Activated CD4-positive, alpha-beta T cell treated with anti-CD3 and anti-CD28 coated beads for 48 hours (primary cell): ENCODE measurements at regions not wholly inside any gene's neighbourhood (a gene's known extent, or its start where the extent isn't known, plus 50 kb on each side); places are given as distances from the start of the nearest gene placed in this dataset.
"Not testable (repeated sequence)": the region's sequence is repeated elsewhere in the genome, so short reads cannot be mapped to it uniquely, and the experiment has no call there.

Experiments
- DNase-seq: peaks from one replicate; pipeline ENCODE4 v3.0.0-alpha.2; 2020

GRCh38 chr13:112198396-112199010, 131.6 kb downstream of the SOX1 start:
- DNase-seq: no peak

DNA sequence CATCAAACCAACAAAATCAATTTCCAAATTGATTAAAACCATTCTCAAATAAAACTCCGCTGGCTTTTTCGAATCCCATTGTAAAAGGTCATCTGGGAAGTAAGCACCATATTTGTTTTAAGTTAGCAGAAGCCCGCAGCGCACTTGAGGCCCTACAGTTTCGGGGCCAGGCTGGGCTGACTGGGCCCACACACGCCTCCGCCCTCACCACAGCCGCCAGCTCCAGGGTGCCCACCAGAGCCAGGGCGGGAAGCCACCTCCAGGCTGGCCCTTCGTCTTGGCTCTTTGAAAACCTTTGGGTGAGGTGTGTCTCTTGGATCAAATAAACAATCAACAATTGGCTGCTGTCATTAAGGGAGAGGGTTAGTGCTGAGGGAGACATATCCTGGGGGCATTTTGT, 133.3 kb downstream of the SOX1 start:
- no peak for DNase-seq

GRCh38 chr13:112202266-112202665, 135.3 kb downstream of the SOX1 start:
- no peak for DNase-seq

DNA sequence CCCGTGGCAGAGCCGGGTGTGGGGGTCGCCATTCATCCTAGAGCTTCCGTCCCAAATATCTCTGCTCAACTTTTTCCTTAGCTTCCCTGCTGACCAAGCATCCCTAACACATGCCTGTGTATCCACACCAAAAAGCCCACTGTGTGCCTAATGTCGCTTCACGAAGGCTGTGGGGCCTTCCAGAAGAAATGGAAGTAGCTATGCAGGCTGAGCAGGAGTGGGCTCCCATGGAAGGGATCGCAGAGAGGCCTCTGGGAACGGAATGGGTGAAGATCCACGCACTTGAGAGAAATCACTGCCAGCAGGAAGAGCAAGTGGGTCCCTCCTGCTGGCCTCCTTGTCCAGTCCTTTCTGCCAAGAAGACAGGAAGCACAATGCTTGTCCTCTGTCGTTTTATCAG, 136.0 kb downstream of the SOX1 start:
- no peak for DNase-seq

DNA sequence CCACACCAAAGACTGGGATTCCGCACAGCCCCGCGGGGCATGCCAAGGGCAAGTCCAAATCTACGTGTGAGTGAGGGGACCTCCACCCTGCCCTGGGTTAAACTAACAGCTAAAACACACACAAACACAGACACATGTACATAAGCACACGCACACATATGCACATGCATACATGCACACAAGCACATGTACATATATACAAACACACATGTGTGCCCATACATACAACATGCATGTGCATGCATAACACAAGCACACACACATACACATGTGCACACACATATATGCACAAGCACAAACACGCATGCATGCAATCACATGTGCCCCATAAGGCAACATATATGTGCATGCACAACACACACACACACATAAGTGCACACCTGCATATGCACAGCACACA, 136.7 kb downstream of the SOX1 start:
- DNase-seq: no peak

GRCh38 chr13:112204346-112205327, 137.7 kb downstream of the SOX1 start:
- DNase-seq: no peak

DNA sequence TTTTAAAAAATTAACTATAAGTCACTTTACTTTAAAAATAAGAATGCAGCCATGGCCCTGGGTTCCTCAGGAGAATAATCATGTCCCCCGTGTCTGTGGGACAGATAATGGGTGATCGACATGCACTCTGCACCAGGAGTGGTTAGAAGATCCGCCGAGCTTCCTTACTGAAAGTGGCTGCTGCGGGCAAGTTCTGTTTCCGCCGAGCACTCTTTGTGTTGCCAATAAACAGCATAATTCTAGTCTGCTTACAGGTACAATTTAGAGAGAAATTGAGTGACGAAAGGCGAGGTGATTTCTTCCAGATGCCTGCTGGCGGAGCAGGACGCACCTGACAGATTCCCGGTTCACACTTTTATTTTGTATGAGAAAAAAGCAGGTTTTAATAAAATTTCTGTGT, 139.0 kb downstream of the SOX1 start:
- DNase-seq: no peak

- DNase-seq: no peak
These were observed 140.2 kb downstream of the SOX1 start for GRCh38 chr13:112207129-112207528.

- no peak for DNase-seq
These were observed 141.7 kb downstream of the SOX1 start for GRCh38 chr13:112208656-112209055.

- no peak for DNase-seq
These were observed 142.3 kb downstream of the SOX1 start for GRCh38 chr13:112209266-112209665.

DNA sequence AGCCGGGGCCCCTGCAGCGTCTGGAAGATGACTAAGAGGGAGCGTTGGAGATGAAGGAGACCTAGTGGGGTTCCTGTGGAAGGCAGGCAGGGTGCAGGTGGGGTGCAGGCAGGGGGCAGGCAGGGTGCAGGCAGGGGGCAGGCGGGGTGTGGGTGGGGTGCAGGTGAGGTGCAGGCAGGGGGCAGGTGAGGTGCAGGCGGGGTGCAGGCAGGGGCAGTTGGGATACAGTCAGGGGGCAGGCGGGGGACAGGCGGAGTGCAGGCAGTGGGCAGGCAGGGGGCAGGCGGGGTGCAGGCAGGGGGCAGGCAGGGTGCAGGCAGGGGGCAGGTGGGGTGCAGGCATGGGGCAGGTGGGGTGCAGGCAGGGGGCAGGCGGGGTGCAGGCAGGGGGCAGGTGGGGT, 142.8 kb downstream of the SOX1 start:
- DNase-seq: no peak

DNA sequence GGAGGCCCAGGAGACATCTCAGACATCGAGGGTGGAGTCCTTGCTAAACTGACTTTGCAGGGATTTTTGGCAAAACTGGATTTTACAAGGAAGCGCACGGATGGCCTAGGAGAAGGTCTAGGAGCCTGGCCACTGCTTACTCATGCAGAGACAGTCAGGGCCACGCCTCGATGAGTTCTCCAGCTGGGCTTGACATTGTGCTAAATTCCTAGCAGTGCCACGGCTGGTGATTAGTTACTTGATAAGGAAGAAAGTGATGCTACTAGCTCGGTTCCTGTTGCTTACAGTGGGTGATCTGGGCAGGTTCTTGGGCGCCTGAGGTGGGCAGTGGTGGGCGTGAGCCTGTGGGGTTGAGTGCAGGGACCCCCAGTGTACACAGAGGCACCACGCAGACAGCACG, 143.4 kb downstream of the SOX1 start:
- no peak for DNase-seq

GRCh38 chr13:112212533-112212932, 145.6 kb downstream of the SOX1 start:
- no peak for DNase-seq

- no peak for DNase-seq
These were observed 146.7 kb downstream of the SOX1 start for GRCh38 chr13:112213467-112214255.

DNA sequence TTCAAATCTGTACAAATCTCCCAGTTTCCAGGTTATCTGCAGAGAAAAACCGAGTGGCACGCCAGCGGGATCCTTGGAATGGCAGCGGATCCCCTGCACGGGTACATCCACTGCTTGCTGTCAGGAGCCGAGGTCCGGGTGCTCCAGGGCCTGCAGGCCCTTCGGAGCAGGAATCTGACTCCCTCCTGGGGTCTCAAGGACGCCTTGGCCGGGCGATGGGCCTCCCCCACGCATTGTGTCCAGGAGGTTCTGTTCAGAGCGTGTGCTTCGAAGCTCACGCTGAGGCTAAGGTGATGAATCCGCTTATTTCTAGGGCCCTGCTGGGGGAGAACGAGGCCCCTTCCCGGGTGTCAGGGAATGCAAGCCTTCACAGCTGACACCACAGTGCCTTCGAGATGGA, 148.9 kb downstream of the SOX1 start:
- no peak for DNase-seq

DNA sequence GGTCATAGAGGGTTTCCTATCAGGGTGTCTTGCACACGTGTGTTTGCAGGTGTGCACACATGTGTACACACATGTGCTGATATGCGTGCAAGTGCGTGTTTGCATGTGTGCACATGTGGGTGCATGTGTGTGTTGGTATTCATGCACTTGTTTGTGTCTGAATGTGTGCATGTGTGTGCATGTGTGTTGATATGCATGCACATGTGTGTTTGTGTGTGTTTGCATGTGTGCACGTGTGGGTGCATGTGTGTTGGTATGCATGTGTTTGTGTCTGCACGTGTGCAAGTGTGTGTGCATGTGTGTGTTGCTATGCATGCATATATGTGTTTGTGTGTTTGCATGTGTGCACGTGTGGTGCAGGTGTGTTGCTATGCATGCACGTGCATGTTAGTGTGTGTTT, 150.5 kb downstream of the SOX1 start:
- no peak for DNase-seq

GRCh38 chr13:112218416-112218815, 151.5 kb downstream of the SOX1 start:
- no peak for DNase-seq

- no peak for DNase-seq
These were observed 152.8 kb downstream of the SOX1 start for GRCh38 chr13:112219740-112220139.

- DNase-seq: no peak
These were observed 153.4 kb downstream of the SOX1 start for GRCh38 chr13:112220296-112220875.

DNA sequence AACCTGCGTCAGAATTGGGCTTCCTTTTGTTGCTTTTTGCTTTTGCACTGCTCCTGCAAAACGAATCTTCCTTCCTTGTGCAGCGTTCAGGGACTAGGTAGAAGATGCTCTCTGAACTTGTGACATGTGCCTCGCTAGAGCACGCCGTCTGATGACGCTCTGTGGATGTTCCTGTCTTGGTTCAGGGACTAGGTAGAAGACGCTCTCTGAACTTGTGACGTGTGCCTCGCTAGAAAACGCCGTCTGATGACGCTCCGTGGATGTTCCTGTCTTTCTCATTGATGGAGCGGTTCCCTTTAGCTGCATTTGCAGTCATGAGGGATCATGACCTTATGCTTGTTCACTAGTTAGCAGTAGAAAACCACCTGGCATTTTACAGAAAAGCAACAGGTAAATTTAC, 154.0 kb downstream of the SOX1 start:
- DNase-seq: no peak

DNA sequence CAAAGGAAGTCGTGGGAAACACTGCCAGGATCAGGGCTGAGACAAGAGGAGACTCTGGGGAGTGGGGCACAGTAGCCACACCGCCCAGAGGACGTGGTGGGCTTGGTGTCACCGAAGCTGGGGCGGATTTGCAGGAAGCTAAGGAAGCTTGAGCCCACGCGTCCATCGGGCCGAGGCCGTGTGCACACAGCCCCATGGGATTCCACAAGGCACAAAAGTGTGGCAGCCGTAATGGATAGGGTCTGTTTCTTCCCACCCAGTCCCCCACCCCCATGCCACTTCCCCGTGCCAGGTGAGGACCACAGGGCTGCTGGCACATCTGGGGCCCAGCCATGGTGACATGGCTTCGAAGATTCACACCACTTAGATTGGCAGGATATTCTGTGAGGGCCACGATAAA, 153.2 kb upstream of the SPACA7 start:
- DNase-seq: no peak

DNA sequence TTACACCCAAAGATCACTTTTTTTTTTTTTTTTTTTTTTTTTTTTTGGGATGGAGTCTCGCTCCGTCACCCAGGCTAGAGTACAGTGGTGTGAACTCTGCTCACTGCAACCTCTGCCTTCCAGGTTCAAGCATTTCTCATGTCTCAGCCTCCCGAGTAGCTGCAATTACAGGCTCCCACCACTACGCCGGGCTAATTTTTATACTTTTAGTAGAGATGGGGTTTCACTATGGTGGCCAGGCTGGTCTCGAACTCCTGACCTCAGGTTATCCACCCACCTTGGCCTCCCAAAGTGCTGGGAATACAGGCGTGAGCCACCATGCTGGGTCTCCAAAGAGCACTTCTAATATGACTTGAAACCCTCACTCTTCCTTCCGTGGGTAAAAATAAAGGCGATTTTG, 152.2 kb upstream of the SPACA7 start:
- DNase-seq: not testable (repeated sequence)

GRCh38 chr13:112225429-112226090, 150.6 kb upstream of the SPACA7 start:
- DNase-seq: no peak
